Nephron (organoid): ENCODE measurements at regions not wholly inside any gene's neighbourhood (a gene's known extent, or its start where the extent isn't known, plus 50 kb on each side); places are given as distances from the start of the nearest gene placed in this dataset.

ENCODE experiments used
- H3K27ac Mint-ChIP-seq, 3 experiments: 2 replicates each; pipeline ENCODE4 v1.8.0; 2020; ENCODE audit warnings: mixed read lengths in 3 of 3, mild to moderate bottlenecking in 2 of 3, moderate library complexity in 1 of 3
- H3K27me3 Mint-ChIP-seq: 2 replicates; pipeline ENCODE4 v1.8.0; 2021; ENCODE audit warnings: low read depth, mild to moderate bottlenecking, moderate library complexity, mixed read lengths
- H3K36me3 Mint-ChIP-seq: 2 replicates; pipeline ENCODE4 v1.8.0; 2020; ENCODE audit warnings: low read depth, mixed read lengths
- H3K4me1 Mint-ChIP-seq: 2 replicates; pipeline ENCODE4 v1.8.0; 2020; ENCODE audit warnings: mixed read lengths
- H3K4me3 Mint-ChIP-seq, 3 experiments: 2 replicates each; pipeline ENCODE4 v1.8.0; 2020; ENCODE audit warnings: mild to moderate bottlenecking in 3 of 3, mixed read lengths in 3 of 3, moderate library complexity in 2 of 3
- H3K9me3 Mint-ChIP-seq: 2 replicates; pipeline ENCODE4 v1.8.0; 2020; ENCODE audit warnings: mixed read lengths
- TF ChIP-seq, protein P1 (sequence below), 3 experiments: fragments of 200-600 bp; sonication (generic); IDR thresholded peaks; one replicate each; pipeline ENCODE4 v1.5.0; 2021; ENCODE audit warnings: antibody characterized with exemption in 3 of 3; ENCODE audit not compliant: unreplicated experiment in 3 of 3

DNA sequence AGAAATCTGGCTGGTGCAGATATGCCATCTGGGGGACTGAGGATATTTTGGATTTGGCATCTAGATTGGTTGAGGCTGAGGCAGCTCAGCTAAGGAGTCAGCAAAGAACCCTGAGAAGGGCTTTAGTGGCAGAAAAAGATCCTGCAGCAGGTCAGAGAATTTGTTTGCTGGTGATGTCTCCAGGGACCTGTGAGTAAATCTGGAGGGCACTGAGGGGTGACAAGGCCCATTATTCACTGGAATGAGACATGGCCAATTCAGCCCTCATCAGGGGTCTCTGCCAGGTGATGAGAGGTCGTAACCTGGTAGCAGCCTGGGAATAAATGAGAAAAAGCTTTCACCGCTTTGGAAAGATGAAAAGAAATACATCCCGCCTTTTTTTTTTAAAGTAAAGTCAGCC lies 118.3 kb upstream of the FBXL4 start:
- Mint-ChIP-seq H3K4me1 (no peaks in the 10 kb centered on the region), H3K27me3 (peaks cover 15% of the 10 kb centered on the region), H3K36me3 (no peaks in the 10 kb centered on the region), H3K9me3 (no peaks in the 10 kb centered on the region), H3K27ac (no peak overlapping the region), H3K4me3 (no peak overlapping the region)
- TF ChIP-seq, protein P1, sequence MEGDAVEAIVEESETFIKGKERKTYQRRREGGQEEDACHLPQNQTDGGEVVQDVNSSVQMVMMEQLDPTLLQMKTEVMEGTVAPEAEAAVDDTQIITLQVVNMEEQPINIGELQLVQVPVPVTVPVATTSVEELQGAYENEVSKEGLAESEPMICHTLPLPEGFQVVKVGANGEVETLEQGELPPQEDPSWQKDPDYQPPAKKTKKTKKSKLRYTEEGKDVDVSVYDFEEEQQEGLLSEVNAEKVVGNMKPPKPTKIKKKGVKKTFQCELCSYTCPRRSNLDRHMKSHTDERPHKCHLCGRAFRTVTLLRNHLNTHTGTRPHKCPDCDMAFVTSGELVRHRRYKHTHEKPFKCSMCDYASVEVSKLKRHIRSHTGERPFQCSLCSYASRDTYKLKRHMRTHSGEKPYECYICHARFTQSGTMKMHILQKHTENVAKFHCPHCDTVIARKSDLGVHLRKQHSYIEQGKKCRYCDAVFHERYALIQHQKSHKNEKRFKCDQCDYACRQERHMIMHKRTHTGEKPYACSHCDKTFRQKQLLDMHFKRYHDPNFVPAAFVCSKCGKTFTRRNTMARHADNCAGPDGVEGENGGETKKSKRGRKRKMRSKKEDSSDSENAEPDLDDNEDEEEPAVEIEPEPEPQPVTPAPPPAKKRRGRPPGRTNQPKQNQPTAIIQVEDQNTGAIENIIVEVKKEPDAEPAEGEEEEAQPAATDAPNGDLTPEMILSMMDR (IDR thresholded peaks at IDR 0.05; ENCODE audit: unreplicated experiment in 3 of 3) = no peak

DNA sequence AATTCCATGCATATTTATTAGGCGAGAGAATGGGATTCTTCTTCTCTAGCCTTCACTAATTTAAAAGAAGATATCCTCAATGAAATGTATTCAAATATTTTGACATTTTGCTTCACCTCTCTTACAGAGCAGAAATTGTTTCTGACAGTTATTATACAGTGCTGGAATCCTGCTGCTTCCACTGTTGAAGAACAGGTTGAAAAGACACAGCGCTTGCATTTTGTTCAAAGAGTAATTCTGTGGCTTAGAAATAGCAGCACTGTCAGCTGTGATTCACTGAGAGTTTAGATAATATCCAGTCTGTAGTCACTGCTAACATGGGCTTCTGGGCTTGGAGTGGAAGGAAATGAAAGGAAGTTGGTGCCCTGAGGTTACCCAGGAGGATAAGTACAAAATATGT lies 117.1 kb upstream of the FBXL4 start:
- TF ChIP-seq, protein P1 (IDR thresholded peaks at IDR 0.05; ENCODE audit: unreplicated experiment in 3 of 3) = no peak

GRCh38 chr6:99036672-99037071 lies 88.9 kb upstream of the FBXL4 start:
- TF ChIP-seq, protein P1 (IDR thresholded peaks at IDR 0.05; ENCODE audit: unreplicated experiment in 3 of 3) = no peak
- peaks cover 4% of the 10 kb centered on the region for H3K4me1 Mint-ChIP-seq
- no peaks in the 10 kb centered on the region for H3K36me3 Mint-ChIP-seq

More for the DNA sequence above, 117.1 kb upstream of the FBXL4 start:
- Mint-ChIP-seq H3K27ac (no peak overlapping the region), H3K4me1 (no peaks in the 10 kb centered on the region), H3K9me3 (no peaks in the 10 kb centered on the region), H3K4me3 (no peak overlapping the region), H3K36me3 (no peaks in the 10 kb centered on the region), H3K27me3 (peaks cover 15% of the 10 kb centered on the region)

DNA sequence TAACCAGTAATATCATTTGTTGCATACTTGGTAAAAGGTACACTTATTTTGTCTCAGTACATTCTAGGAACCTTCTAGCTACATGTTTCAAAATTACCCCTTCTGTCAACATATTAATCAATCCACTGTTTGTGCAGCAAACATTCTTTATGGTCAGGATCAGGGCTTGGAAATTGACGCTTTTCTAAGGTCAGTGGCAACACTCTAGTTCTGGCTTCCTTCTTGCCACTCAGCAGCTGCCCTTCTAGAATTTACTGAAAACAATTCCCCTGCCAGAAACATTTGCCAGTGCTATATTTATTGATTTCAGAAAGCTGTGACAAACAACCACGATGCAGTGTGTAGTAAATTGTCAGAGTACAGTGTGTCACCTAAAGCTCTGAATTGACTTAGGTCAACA lies 84.7 kb upstream of the FBXL4 start:
- Mint-ChIP-seq H3K27me3 (no peaks in the 10 kb centered on the region), H3K4me3 (no peak overlapping the region), H3K4me1 (peaks cover 6% of the 10 kb centered on the region), H3K27ac (no peak overlapping the region), H3K9me3 (no peaks in the 10 kb centered on the region), H3K36me3 (no peaks in the 10 kb centered on the region)
- TF ChIP-seq, protein P1 (IDR thresholded peaks at IDR 0.05; ENCODE audit: unreplicated experiment in 3 of 3) = no peak

More at GRCh38 chr6:99036672-99037071, 88.9 kb upstream of the FBXL4 start:
- no peak overlapping the region for H3K4me3 Mint-ChIP-seq
- no peaks in the 10 kb centered on the region for H3K9me3 Mint-ChIP-seq
- no peaks in the 10 kb centered on the region for H3K27me3 Mint-ChIP-seq
- no peak overlapping the region for H3K27ac Mint-ChIP-seq

GRCh38 chr6:99031957-99032356 lies 84.2 kb upstream of the FBXL4 start:
- Mint-ChIP-seq H3K27me3 (no peaks in the 10 kb centered on the region), H3K4me1 (peaks cover 6% of the 10 kb centered on the region), H3K9me3 (no peaks in the 10 kb centered on the region), H3K27ac (no peak overlapping the region), H3K4me3 (no peak overlapping the region), H3K36me3 (no peaks in the 10 kb centered on the region)
- TF ChIP-seq, protein P1 (IDR thresholded peaks at IDR 0.05; ENCODE audit: unreplicated experiment in 3 of 3) = no peak

GRCh38 chr6:99030915-99031314 lies 83.2 kb upstream of the FBXL4 start:
- peaks cover 6% of the 10 kb centered on the region for H3K4me1 Mint-ChIP-seq
- H3K27me3 Mint-ChIP-seq = no peaks in the 10 kb centered on the region
- no peak overlapping the region for H3K27ac Mint-ChIP-seq
- H3K9me3 Mint-ChIP-seq = peaks cover 8% of the 10 kb centered on the region
- H3K4me3 Mint-ChIP-seq = no peak overlapping the region
- TF ChIP-seq, protein P1 (IDR thresholded peaks at IDR 0.05; ENCODE audit: unreplicated experiment in 3 of 3) = no peak
- H3K36me3 Mint-ChIP-seq = peaks cover 5% of the 10 kb centered on the region
